KMS-11 (cell line): ENCODE measurements at regions not wholly inside any gene's neighbourhood (a gene's known extent, or its start where the extent isn't known, plus 50 kb on each side); places are given as distances from the start of the nearest gene placed in this dataset.

ENCODE experiments used
- H2AFZ ChIP-seq: fragments of 200-600 bp; sonication (generic); 2 replicates; pipeline ENCODE4 v1.6.1; 2016; ENCODE audit warnings: antibody characterized with exemption, mixed run types, low read depth
- H3K27ac ChIP-seq: fragments of 200-600 bp; sonication (generic); 2 replicates; pipeline ENCODE4 v1.6.1; 2016; ENCODE audit warnings: mild to moderate bottlenecking, mixed run types
- H3K27me3 ChIP-seq: fragments of 200-600 bp; sonication (generic); 2 replicates; pipeline ENCODE4 v1.6.1; 2017; ENCODE audit warnings: mild to moderate bottlenecking, low read depth, mixed run types, moderate library complexity; ENCODE audit not compliant: insufficient read depth
- H3K36me3 ChIP-seq: fragments of 200-600 bp; sonication (generic); 2 replicates; pipeline ENCODE4 v1.6.1; 2017; ENCODE audit warnings: mild to moderate bottlenecking, mixed run types; ENCODE audit not compliant: insufficient read depth
- H3K4me1 ChIP-seq: fragments of 200-600 bp; sonication (generic); 2 replicates; pipeline ENCODE4 v1.6.1; 2016; ENCODE audit warnings: mild to moderate bottlenecking, low read depth, mixed run types; ENCODE audit not compliant: poor library complexity, severe bottlenecking
- H3K4me2 ChIP-seq: fragments of 200-600 bp; sonication (generic); 2 replicates; pipeline ENCODE4 v1.7.0; 2016; ENCODE audit warnings: mild to moderate bottlenecking, mixed run types
- H3K4me3 ChIP-seq: fragments of 200-600 bp; sonication (generic); IDR thresholded peaks from 2 replicates; pipeline ENCODE4 v1.6.1; 2017; ENCODE audit warnings: low read depth, low read length, mixed read lengths; ENCODE audit not compliant: insufficient read depth
- H3K79me2 ChIP-seq: fragments of 200-600 bp; sonication (generic); 2 replicates; pipeline ENCODE4 v1.6.1; 2016; ENCODE audit warnings: low read depth, mixed run types; ENCODE audit not compliant: insufficient read depth
- H3K9ac ChIP-seq: fragments of 200-600 bp; sonication (generic); 2 replicates; pipeline ENCODE4 v1.6.1; 2016; ENCODE audit warnings: mild to moderate bottlenecking, mixed run types
- H4K20me1 ChIP-seq: fragments of 200-600 bp; sonication (generic); 2 replicates; pipeline ENCODE4 v1.6.1; 2016; ENCODE audit warnings: mild to moderate bottlenecking, mixed run types; ENCODE audit not compliant: insufficient read depth
- CTCF ChIP-seq: fragments of 200-600 bp; sonication (generic); conservative IDR thresholded peaks from 2 replicates; pipeline ENCODE4 v1.6.1; 2017; ENCODE audit warnings: low read depth, mild to moderate bottlenecking, antibody characterized with exemption, low read length, moderate library complexity, mixed read lengths

GRCh38 chr18:3397786-3398185, 52.2 kb upstream of the TGIF1 start:
- Histone ChIP-seq H3K27me3 (no peaks in the 10 kb centered on the region), H3K9ac (no peak overlapping the region), H3K4me1 (no peaks in the 10 kb centered on the region), H3K4me3 (no peak overlapping the region), H3K4me2 (no peak overlapping the region), H3K27ac (no peak overlapping the region), H3K36me3 (no peaks in the 10 kb centered on the region), H2AFZ (no peak overlapping the region), H4K20me1 (no peaks in the 10 kb centered on the region), H3K79me2 (no peaks in the 10 kb centered on the region)
- no peak for TF ChIP-seq CTCF
